Activated CD8-positive, alpha-beta T cell treated with anti-CD3 and anti-CD28 coated beads, Interleukin-2, amount 10 ng/mL, durations not matched to agents 7 days and 5 days (primary cell): ENCODE measurements at regions not wholly inside any gene's neighbourhood (a gene's known extent, or its start where the extent isn't known, plus 50 kb on each side); places are given as distances from the start of the nearest gene placed in this dataset.
A peak's percentile ranks its signal among the peaks of the same experiment; 100 is the strongest.

Source experiments
- ATAC-seq: fragments of 150-1000 bp; cut with Tn5 transposase; one replicate; pipeline ENCODE4 v1.10.0; 2021; ENCODE audit warnings: moderate library complexity
- CTCF ChIA-PET: fragments of 350-600 bp; sonication (Branson Sonifier 250); formaldehyde crosslinking; loops from one replicate; lab custom pipeline; 2021; ENCODE audit warnings: antibody characterized with exemption; lab: Charles Lee
- POLR2A ChIA-PET: fragments of 350-600 bp; sonication (Branson Sonifier 250); formaldehyde crosslinking; loops from one replicate; lab custom pipeline; 2021; ENCODE audit warnings: antibody characterized with exemption; lab: Charles Lee
- DNase-seq: peaks from one replicate; pipeline ENCODE4 v3.0.0-alpha.2; 2020
- H3K27ac Mint-ChIP-seq: one replicate; pipeline ENCODE4 v1.8.0; 2021; ENCODE audit warnings: mild to moderate bottlenecking, mixed read lengths
- H3K27me3 Mint-ChIP-seq: one replicate; pipeline ENCODE4 v1.8.0; 2021; ENCODE audit warnings: low read depth, mixed read lengths
- H3K36me3 Mint-ChIP-seq: one replicate; pipeline ENCODE4 v1.8.0; 2021; ENCODE audit warnings: low read depth, mixed read lengths
- H3K4me1 Mint-ChIP-seq: one replicate; pipeline ENCODE4 v1.8.0; 2021; ENCODE audit warnings: low read depth, mixed read lengths
- H3K4me3 Mint-ChIP-seq: one replicate; pipeline ENCODE4 v1.8.0; 2021; ENCODE audit warnings: mild to moderate bottlenecking, mixed read lengths
- H3K9me3 Mint-ChIP-seq: one replicate; pipeline ENCODE4 v1.8.0; 2022; ENCODE audit warnings: mixed read lengths; ENCODE audit not compliant: insufficient read depth

- Mint-ChIP-seq H3K27me3 (peaks cover 8% of the 10 kb centered on the region), H3K36me3 (no peaks in the 10 kb centered on the region), H3K4me1 (no peaks in the 10 kb centered on the region), H3K9me3 (no peaks in the 10 kb centered on the region), H3K27ac (no peak overlapping the region), H3K4me3 (no peak overlapping the region)
- POLR2A ChIA-PET: no interaction called here
- no peak for ATAC-seq
- DNase-seq: no peak
- CTCF ChIA-PET: no interaction called here
Observed at GRCh38 chr16:86080131-86080875, 181.3 kb downstream of the IRF8 start.

DNA sequence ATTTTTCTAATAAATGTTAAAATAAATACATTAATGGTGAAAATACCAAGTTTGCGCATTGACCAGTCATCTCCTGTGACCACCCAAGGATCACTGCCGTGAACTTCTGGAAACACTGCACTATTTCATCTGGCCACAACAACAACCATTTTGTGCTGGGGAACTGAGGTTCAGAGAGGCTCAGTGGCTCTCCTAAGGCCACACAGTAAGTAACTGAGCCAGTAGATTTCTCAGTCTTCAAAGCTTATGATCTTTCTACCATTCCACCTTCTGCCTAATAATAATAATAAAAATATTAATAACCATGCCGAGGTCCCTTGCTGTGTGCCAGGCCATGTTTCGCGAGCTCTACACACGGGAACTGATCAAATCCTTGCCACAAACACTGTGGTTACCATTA, 182.0 kb downstream of the IRF8 start:
- Mint-ChIP-seq H3K27me3 (peaks cover 8% of the 10 kb centered on the region), H3K4me3 (no peak overlapping the region), H3K36me3 (no peaks in the 10 kb centered on the region), H3K9me3 (no peaks in the 10 kb centered on the region), H3K4me1 (peaks cover 2% of the 10 kb centered on the region), H3K27ac (no peak overlapping the region)
- ChIA-PET POLR2A (no interaction called here), CTCF (no interaction called here)
- ATAC-seq: no peak
- no peak for DNase-seq

DNA sequence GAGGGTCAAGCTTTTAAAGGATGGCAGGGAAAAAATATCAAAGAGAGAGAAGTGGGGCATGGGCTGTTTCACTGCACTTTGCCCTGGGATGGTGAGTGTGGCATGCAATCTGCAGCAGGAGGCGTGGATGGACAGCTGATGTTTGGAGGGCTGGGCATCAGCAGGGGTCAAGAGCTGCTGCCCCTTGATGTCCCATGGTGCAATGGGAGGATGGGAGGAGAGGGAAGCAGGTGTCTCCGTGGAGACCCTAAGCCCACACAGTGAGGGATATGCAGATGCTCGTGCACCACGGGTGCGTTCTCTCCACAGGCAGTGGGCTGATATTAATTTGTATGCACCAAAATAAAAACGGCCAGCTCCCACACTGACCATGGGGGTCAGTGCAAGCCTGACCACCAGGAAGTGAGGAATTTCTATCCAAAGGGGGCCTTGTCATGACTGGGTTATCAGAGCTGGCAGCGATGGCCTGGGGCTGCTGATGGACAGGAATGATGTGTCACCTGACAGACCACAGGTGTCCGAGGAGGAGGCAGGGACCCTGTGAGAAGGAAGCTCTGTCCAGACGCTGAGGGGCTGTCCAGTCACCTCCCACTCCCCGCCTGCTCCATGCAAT, 183.6 kb downstream of the IRF8 start:
- Mint-ChIP-seq H3K27ac (no peak overlapping the region), H3K27me3 (peaks cover 6% of the 10 kb centered on the region), H3K4me3 (no peak overlapping the region), H3K36me3 (no peaks in the 10 kb centered on the region), H3K9me3 (no peaks in the 10 kb centered on the region), H3K4me1 (peaks cover 11% of the 10 kb centered on the region)
- DNase-seq: no peak
- POLR2A ChIA-PET: no interaction called here
- ATAC-seq: no peak
- CTCF ChIA-PET: no interaction called here

DNA sequence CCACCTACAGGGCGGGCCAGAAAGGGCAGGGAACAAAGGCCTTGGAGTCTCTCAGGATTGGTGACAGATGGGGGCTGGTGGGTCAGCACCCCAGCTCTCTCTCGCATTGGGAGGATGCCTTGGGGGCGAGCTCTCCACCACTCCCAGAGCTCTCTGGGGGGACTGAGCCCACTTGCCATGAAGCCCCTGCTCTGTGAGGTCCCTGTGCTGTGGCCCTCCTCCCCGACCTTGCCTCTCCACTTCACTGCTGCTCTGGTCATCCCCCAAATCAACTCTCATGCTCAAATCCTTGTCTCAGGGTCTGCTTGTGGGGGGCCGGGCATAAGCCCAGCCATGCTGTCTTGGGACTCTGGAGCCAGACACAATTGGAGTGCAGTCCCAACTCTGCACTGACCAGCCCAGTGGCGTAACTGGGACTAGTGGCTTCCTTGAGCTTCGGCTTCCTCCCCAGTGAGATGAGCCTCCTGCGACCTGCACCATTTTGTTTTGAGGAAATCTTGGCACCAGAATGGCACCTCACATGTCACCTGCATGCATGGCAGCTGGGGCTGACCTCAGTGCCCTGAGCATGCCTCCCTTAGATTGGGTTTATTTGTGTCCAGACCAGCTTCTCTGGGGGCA, 184.5 kb downstream of the IRF8 start:
- DNase-seq (no peak), ATAC-seq (no peak)
- ChIA-PET CTCF (no interaction called here), POLR2A (no interaction called here)
- no peaks in the 10 kb centered on the region for H3K36me3 Mint-ChIP-seq
- peaks cover 6% of the 10 kb centered on the region for H3K27me3 Mint-ChIP-seq
- H3K4me3 Mint-ChIP-seq: no peak overlapping the region
- H3K27ac Mint-ChIP-seq: no peak overlapping the region
- peaks cover 17% of the 10 kb centered on the region for H3K4me1 Mint-ChIP-seq
- no peaks in the 10 kb centered on the region for H3K9me3 Mint-ChIP-seq

DNA sequence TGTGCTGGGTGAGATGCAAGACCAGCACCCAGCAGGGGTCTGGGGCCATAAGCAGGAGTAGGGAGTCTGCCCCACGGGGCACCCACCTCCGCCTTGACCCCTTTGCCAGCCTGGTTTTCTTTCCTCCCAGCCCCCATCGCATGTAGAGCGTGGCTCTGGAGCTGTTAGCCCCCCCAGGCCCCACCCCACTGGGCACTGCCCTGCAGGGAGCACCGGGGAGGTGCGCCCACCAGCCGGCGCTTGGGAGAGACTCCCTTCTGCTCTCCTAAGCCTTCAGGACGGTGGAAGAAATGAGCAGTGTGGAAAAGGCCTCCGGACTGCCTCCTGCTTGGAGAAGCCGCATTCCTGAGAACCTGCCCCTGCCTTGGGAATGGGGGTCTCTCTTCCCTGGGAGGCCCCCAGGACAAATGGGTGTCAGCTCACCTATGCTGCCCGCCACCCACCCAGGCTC, 186.2 kb downstream of the IRF8 start:
- no peak overlapping the region for H3K4me3 Mint-ChIP-seq
- peaks cover 30% of the 10 kb centered on the region for H3K4me1 Mint-ChIP-seq
- H3K36me3 Mint-ChIP-seq: no peaks in the 10 kb centered on the region
- POLR2A ChIA-PET: interaction anchor here (0.6 kb wide), 1 partner anchor 274 kb away, joined by 3 read pairs; no protein-coding TSS in a partner anchor
- ATAC-seq (no peak), DNase-seq (no peak)
- CTCF ChIA-PET: no interaction called here
- H3K27me3 Mint-ChIP-seq: peaks cover 6% of the 10 kb centered on the region
- no peak overlapping the region for H3K27ac Mint-ChIP-seq
- no peaks in the 10 kb centered on the region for H3K9me3 Mint-ChIP-seq

DNA sequence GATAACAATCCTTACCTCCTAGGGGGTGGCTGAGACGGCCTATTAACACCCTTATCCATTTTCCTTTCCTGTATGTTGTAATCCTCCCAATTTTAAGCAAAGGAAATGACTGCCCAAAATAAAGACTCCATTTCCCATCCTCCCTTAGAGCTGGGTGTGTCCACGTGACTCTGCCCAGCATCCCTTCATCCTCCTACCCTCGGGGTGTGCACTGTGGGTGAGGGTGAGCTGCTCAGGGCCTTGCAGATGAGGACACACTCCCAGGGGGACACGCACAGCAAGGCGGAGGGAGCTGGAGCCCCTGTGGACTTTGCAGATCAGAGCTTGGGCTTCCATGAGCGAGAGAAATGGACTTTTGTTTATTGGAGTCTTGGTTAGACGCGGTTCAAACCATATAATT, 186.8 kb downstream of the IRF8 start:
- Mint-ChIP-seq H3K9me3 (no peaks in the 10 kb centered on the region), H3K27ac (no peak overlapping the region), H3K4me1 (peaks cover 34% of the 10 kb centered on the region), H3K36me3 (no peaks in the 10 kb centered on the region), H3K4me3 (no peak overlapping the region), H3K27me3 (no peaks in the 10 kb centered on the region)
- no peak for ATAC-seq
- CTCF ChIA-PET: no interaction called here
- DNase-seq: no peak
- POLR2A ChIA-PET: interaction anchor here (0.6 kb wide), 1 partner anchor 275 kb away, joined by 3 read pairs; no protein-coding TSS in a partner anchor

DNA sequence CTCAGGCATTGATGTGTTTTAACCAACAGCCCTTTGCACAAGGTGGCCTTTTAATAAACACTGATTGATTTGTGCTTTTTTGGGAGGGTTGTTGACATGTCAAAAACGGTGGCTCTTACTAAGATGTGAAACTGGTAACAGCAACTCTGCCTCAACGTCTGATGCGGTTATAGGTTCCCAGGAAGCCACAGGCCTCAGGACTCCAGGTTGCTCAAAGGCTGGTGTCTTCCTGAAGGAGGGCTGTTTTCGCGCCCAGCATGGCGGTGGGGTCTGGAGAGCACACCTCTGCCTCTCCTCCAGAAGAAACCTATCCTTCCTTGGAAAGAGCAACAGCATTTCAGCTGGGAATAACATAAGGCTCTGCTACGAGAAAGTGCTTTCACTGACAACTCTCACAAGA, 187.5 kb downstream of the IRF8 start:
- ChIA-PET POLR2A (no interaction called here), CTCF (no interaction called here)
- H3K27me3 Mint-ChIP-seq: no peaks in the 10 kb centered on the region
- ATAC-seq (no peak), DNase-seq (no peak)
- H3K27ac Mint-ChIP-seq: no peak overlapping the region
- no peaks in the 10 kb centered on the region for H3K9me3 Mint-ChIP-seq
- H3K36me3 Mint-ChIP-seq: no peaks in the 10 kb centered on the region
- peaks cover 34% of the 10 kb centered on the region for H3K4me1 Mint-ChIP-seq
- no peak overlapping the region for H3K4me3 Mint-ChIP-seq

GRCh38 chr16:86087011-86087895, 188.3 kb downstream of the IRF8 start:
- Mint-ChIP-seq H3K27ac (peak overlapping the region; percentile 49), H3K36me3 (no peaks in the 10 kb centered on the region), H3K9me3 (no peaks in the 10 kb centered on the region), H3K4me1 (peaks cover 34% of the 10 kb centered on the region), H3K4me3 (no peak overlapping the region), H3K27me3 (no peaks in the 10 kb centered on the region)
- ChIA-PET POLR2A (no interaction called here), CTCF (no interaction called here)
- no peak for ATAC-seq
- DNase-seq: no peak

GRCh38 chr16:86087896-86088230, 188.9 kb downstream of the IRF8 start:
- DNase-seq (no peak), ATAC-seq (no peak)
- Mint-ChIP-seq H3K4me1 (peaks cover 34% of the 10 kb centered on the region), H3K36me3 (no peaks in the 10 kb centered on the region), H3K4me3 (no peak overlapping the region), H3K27me3 (no peaks in the 10 kb centered on the region), H3K27ac (no peak overlapping the region), H3K9me3 (no peaks in the 10 kb centered on the region)
- ChIA-PET CTCF (interaction anchor here (1.0 kb wide), 1 partner anchor 15 kb away, joined by 3 read pairs; no protein-coding TSS in a partner anchor), POLR2A (no interaction called here)

- ATAC-seq (no peak), DNase-seq (no peak)
- Mint-ChIP-seq H3K4me3 (no peak overlapping the region), H3K36me3 (no peaks in the 10 kb centered on the region), H3K4me1 (peaks cover 34% of the 10 kb centered on the region), H3K27ac (no peak overlapping the region), H3K9me3 (no peaks in the 10 kb centered on the region), H3K27me3 (no peaks in the 10 kb centered on the region)
- ChIA-PET CTCF (interaction anchor here (1.0 kb wide), 1 partner anchor 16 kb away, joined by 3 read pairs; no protein-coding TSS in a partner anchor), POLR2A (no interaction called here)
Observed at GRCh38 chr16:86088287-86088686, 189.3 kb downstream of the IRF8 start.

- DNase-seq: no peak
- no peak for ATAC-seq
- Mint-ChIP-seq H3K4me1 (peaks cover 34% of the 10 kb centered on the region), H3K4me3 (no peak overlapping the region), H3K27ac (no peak overlapping the region), H3K27me3 (no peaks in the 10 kb centered on the region), H3K9me3 (no peaks in the 10 kb centered on the region), H3K36me3 (no peaks in the 10 kb centered on the region)
- CTCF ChIA-PET: interaction anchor here (1.0 kb wide), 1 partner anchor 16 kb away, joined by 3 read pairs; no protein-coding TSS in a partner anchor
- POLR2A ChIA-PET: no interaction called here
Observed at GRCh38 chr16:86088816-86089215, 189.9 kb downstream of the IRF8 start.
